ENCODE measurements at regions not wholly inside any gene's neighbourhood (a gene's known extent, or its start where the extent isn't known, plus 50 kb on each side); places are given as distances from the start of the nearest gene placed in this dataset.
"Not testable (repeated sequence)": the region's sequence is repeated elsewhere in the genome, so short reads cannot be mapped to it uniquely, and the experiment has no call there.

DNA sequence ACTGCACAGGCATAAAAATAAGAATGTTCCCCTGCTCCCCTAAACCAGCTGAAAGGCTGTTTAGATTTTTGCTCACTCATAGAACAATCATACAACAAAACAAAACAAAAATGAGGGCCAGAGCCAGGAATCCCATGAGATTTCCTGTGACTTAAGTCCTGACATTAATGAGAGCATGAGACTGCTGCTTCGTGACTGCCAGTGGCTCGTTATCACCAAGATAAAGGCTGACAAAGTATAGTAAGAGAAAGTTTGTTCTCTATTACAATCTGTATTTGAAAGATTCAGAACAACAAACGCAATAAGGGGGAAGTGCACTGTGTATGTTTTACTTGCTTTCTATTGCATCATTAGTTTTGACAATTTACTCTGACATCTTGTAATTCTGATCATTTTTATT is 837.1 kb upstream of the C9orf72 start:
- DNase-seq (ENCODE audit: low read depth in 4 of 4, low spot score in 3 of 4), result no peak

DNA sequence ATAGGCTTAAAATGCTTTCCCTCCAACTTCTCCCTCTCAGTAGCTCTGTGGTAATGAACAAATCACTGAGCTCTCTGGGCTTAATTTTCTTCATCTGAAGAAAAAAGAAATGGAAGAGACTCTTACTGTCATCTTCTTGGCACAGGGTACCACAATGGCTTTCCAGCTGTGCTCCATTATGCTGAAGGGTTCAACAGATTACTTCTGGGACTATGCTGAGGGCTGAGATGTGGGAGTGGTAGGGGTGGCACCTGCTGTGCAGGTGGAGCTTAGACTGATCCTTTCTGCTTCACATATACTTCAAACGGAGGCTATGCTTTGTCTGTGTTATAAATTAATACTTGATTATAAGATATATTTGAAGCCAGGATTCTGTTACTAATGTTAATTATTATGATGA is 840.2 kb upstream of the C9orf72 start:
- DNase-seq (ENCODE audit: low read depth in 4 of 4, low spot score in 3 of 4), result no peak

DNA sequence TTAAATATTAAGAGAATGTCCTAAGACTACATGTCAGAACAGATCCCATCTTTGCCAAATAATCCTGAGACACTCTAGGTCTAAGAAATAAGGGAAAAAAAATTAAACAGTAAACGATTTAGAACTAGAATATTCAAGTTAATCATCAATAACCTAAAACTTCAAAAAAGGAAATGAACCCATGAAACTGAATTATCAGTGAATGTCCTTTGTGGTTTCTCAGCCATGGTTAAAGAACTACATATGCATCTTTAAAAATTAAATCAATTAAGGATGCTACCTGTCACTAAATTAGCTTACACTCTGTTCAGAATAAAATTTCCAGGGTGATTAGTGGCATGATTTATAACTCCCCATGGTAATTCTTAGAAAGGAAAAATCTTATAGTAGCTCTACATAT is 850.0 kb upstream of the C9orf72 start:
- no peak for DNase-seq (ENCODE audit: low read depth in 4 of 4, low spot score in 3 of 4)

DNA sequence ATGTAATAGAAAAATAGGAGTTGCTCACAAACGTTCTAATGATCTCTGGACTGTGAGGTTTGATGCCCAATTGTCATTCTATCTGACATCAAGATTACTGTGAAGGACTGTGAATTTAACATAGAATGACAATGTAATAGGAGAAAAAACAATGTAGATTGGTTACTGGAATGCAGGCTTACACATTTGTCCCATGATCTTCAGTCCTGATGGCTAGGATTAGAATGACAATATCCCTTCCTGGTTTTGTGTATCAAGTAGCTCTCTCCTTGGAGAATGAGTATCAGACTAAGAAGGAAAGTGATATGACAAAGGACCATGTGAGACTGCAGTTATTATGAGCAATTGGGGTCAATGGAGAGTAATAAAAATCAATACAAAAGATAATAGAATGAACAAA is 862.2 kb upstream of the C9orf72 start:
- DNase-seq (ENCODE audit: low read depth in 4 of 4, low spot score in 3 of 4), result no peak

DNA sequence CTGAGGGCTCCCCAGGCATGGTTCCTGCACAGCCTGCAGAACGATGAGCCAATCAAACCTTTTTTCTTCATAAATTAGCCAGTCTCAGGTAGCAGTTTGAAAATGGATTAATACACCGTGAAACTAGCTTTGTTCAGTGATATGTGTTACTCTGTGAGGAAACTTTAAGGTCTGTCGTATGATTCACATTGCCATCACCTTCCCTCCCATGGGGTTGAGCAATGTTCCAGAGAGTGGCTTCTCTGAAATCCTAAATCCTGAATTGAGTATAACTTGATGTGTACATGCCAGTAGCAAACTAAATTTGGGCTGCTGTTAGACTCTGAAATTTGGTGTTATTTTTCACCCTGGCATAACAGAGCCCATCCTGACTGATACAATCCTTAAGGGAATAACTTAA is 866.4 kb upstream of the C9orf72 start:
- no peak for DNase-seq (ENCODE audit: low read depth in 4 of 4, low spot score in 3 of 4)

DNA sequence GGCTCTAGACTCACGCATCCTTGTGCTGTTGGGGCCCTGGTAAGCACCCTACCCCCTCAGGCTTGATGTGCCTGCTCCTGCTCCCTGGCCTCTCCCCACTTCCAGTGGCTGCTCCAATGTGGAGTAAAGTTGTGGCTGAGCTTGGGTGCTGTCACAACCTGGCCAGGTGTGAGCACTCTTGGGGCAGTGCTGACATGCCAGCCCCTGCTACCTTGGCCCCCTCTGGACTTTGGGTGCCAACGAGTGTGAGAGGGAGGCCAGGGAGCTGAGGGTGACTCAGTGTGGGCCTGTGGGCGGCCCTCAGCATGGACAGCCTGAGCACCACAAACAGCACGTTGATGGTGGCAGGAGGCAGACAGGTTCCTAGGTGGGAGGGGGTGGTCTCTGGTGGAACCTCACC is 870.2 kb upstream of the C9orf72 start:
- no peak for DNase-seq (ENCODE audit: low read depth in 4 of 4, low spot score in 3 of 4)

DNA sequence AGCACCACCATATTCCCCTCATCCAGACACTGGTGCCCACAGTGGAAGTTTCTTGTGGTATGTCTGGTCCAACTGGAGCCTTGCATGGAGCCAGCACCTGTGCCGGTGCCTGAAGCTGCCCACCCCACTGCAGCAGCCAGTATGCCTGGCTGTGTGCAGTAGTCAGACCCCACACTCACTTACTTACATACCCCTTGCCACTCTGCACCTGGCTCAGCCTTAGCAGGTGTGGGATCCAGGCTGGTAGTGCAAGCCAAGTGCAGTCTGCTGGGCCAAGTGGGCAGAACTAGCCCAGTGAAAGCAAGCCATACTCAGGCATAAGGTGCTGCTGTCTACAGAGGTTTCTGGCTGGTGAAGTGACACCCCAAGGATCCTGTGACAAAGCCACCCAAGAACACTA is 871.4 kb upstream of the C9orf72 start:
- no peak for DNase-seq (ENCODE audit: low read depth in 4 of 4, low spot score in 3 of 4)

DNA sequence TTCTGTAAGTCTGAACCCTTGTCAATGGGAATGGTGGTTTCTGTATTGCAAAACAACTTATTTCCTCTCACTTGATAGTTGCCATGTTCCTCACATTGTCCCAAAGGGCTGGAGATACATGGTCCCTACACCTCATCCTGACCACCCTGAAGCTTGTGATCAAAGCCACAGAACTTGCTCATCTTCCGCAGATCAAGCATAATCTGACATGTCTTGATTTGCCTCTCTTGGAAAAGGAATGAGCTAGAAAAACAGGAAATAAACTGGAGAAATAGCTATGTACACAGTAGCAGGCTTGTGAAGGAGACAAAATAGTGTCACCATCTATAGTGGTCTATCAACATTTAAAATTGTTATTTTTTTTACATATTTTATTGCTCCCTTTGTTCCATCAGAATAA is 871.9 kb upstream of the C9orf72 start:
- no peak for DNase-seq (ENCODE audit: low read depth in 4 of 4, low spot score in 3 of 4)

DNA sequence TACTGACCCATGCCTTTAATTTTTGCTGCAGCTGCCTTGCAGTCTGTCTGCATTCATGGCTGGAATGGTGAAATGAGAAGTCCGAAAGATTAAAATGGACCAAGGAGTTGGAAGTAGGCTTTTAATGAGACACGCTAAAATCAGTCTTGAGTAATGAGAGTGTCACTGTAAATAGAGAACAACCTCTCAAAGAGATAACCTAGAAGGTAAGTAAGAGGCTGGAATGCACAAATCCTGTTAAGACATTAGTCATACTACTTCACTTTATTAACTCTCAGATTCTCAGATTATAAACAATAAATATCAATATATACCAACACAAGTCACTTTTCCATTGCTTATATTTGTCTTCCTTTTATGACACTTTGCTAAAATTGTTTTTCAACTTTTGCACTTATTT is 880.6 kb upstream of the C9orf72 start:
- DNase-seq (ENCODE audit: low read depth in 4 of 4, low spot score in 3 of 4), result no peak

DNA sequence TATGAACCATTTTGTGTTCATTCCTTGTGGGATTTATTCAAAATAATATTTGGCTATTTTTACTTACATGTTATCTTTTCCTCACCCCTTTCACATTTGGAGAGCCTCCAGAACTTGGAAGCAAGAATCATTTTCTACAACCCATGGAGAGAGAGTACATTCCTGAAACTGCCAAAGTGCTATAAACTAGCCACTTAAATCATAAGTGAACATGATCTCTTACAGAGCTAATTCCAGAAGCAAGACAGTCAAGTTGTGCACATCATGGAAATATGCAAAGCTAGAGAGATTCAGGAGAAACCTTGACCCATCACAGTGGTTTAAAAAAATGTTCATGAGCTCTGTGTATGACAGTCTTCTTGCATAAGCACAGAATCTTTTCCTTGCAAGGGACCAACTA is 883.6 kb upstream of the C9orf72 start:
- DNase-seq (ENCODE audit: low read depth in 4 of 4, low spot score in 3 of 4), result no peak

DNA sequence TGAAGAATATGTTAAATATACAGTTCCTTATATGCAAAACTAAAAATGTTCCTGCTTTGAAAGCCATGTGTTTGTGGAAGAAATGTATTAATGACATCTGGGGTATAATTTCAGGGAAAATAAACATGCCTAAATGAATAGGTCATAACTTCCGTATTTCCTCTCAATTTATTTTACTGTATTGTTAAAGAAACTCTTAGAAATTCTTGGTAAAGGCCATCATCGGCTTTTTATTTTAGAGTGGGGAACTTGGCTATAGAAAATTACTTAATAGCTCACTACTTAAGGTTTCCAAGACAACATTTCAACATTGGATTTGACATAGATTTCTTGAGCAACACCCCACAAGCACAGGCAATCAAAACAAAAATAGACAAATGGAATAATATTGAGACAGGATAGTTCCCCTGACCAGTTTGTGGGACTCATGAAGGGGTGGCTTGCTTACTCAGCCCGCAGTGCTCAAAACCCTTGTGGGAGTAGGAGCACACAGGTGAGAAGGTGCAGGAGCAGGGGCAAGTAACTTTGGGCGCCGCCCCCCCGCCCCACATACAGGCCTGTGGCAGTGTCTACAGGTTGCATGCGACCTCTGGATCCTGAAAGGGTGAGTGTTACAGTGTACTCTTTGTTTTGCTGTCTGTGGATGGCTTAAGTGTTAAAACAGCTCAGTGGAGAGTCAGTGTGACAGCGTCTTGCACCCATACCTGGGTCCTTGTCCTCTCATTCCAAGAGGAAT is 891.4 kb upstream of the C9orf72 start:
- no peak for DNase-seq (ENCODE audit: low read depth in 4 of 4, low spot score in 3 of 4)

DNA sequence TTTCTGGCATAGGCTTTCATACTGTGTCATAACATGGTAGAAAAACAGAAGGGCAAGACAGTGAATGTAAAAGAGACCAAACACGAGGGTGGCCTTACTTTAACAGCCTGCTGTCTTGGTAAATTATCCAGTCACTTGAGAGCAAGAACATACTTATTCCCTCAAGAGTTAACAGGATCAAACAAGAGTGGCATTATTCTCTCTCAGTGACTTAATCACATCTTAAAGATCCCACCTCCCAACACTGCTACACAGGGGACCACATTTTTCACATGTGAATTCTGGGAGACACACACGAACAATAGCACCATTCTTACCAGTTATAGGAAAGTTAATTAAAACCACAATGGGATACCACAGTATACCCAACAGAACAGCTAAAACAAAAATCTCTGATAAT is 898.0 kb upstream of the C9orf72 start:
- no peak for DNase-seq (ENCODE audit: low read depth in 4 of 4, low spot score in 3 of 4)

DNA sequence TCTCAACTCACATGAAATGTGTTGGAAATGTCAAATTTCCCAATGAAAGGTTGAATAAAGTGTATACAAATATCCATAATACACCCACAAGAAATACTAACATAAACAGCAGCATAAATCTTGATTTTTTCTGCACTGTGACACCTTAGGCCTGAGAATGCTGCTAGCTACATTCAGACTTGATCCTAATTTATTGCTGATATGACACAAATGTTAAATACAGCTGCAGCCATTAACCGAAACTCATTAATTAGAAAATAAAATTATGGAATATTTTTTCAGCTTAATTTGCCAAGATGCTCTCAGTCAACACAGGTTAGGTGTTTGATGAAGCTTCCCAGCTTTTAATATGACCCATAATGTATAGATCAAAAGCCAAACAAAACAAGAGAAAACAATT is 914.3 kb upstream of the C9orf72 start:
- DNase-seq (ENCODE audit: low read depth in 4 of 4, low spot score in 3 of 4), result no peak

DNA sequence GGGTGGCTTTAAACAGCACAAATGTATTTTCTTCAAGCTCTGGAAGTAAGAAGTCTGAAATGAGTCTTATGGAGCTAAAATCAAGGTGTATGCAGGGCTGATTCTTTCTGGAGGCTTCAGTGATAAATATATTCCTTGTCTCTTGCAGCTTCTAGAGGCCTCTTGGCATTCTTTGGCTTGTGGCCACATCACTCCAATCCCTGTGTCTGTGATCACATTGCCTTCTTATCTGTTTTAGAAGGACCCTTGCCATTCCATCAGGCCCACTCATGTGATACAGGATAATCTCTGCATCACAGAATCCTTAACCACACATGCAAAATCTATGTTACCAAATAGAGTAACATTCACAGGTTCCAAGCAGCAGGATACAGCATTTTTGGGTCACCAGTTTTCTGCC is 917.8 kb upstream of the C9orf72 start:
- DNase-seq (ENCODE audit: low read depth in 4 of 4, low spot score in 3 of 4), result no peak

DNA sequence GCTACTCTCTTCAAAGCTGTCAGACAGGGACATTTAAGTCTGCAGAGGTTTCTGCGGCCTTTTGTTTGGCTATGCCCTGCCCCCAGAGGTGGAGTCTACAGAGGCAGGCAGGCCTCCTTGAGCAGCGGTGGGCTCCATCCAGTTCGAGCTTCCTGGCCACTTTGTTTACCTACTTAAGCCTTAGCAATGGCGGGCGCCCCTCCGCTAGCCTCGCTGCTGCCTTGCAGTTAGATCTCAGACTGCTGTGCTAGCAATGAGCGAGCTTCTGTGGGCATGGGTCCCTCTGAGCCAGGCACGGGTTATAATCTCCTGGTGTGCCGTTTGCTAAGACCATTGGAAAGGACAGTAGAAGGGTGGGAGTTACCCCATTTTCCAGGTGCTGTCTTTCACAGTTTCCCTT is 924.9 kb upstream of the C9orf72 start:
- DNase-seq (ENCODE audit: low read depth in 4 of 4, low spot score in 3 of 4), result not testable (repeated sequence)

DNA sequence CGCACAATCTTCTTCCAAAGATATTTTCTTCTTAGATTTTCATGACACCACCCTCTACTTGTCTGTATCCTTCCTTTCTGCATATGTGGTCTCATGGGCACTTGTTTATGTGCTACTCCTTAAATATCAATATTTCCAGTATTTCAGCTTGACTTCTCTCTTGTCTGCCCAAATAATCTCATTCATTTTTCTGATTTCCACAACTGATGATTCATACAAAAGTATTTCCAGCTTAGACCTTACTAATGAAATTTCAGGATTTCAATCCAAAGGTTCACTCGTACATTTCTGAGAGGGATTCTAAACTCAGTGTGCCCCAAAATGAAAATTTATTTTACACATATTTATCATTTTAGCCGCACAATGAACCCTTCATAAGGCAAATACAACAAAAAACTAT is 928.9 kb upstream of the C9orf72 start:
- no peak for DNase-seq (ENCODE audit: low read depth in 4 of 4, low spot score in 3 of 4)

DNA sequence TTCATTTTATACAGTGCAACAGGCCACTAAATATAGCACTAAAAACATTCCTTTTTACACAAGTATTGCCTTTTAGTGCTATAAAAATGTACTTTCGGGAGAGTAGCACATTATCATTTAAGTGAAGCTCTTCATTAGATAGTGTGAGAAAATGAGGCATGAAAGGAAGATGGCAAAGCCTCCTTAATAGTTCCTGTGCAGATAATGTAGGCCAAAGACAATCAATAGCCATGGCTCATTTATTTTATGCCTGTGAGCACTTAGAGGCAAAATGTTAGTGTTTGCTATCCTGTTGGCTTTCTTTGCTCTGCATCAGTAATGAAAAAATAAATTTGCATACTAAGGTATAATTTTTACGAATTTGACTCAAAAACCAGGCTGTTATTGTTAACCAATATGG is 929.5 kb upstream of the C9orf72 start:
- DNase-seq (ENCODE audit: low read depth in 4 of 4, low spot score in 3 of 4), result no peak

DNA sequence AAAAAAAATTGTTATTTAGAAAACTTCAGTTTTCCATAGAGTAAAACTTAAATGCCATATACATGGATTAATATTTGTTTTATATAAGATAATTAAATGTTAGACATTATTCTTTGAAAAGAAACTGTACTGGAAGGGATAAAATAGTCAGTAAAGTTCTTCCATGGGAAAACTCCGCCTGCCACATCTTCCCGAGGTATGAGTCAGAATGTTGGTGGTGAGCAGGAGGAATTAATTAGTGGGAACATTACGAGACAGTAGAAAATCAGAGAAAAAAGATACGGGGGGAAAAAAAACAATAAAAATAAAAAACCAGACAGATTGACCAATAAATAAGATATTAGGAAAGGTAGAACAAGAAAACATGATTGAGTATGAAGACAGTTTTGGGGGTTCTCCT is 930.3 kb upstream of the C9orf72 start:
- no peak for DNase-seq (ENCODE audit: low read depth in 4 of 4, low spot score in 3 of 4)

DNA sequence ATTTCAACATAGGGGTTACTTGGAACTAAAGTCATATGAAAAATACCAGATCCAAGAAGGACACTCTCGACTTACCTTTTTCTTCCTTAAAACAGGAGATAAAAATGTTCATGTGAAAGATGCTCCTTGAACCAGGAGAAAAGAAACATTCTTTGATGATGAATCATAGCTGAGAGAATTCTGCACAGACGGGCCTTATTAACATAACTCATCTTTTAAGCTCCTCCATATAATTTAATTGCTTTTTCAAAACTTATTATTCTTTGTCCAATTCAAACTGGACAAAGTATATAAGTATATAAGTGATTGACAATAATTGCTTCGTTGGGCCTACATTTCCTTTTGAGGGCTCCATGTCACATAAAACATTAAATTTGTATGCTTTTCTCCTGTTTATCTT is 945.2 kb upstream of the C9orf72 start:
- DNase-seq (ENCODE audit: low read depth in 4 of 4, low spot score in 3 of 4), result no peak

DNA sequence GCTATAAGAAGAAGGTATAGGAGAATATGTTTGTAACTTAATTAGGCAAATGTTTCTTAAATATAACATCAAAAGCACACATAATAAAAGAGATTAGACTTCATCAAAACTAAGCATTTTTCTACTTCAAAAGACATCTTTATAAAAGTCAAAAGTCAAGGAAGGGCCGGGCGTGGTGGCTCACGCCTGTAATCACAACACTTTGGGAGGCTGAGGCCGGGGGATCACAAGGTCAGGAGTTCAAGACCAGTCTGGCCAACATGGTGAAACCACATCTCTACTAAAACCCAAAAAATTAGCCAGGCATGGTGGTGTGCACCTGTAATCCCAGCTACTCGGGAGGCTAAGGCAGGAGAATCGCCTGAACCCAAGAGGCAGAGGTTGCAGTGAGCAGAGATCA is 951.0 kb upstream of the C9orf72 start:
- DNase-seq (ENCODE audit: low read depth in 4 of 4, low spot score in 3 of 4), result not testable (repeated sequence)

DNA sequence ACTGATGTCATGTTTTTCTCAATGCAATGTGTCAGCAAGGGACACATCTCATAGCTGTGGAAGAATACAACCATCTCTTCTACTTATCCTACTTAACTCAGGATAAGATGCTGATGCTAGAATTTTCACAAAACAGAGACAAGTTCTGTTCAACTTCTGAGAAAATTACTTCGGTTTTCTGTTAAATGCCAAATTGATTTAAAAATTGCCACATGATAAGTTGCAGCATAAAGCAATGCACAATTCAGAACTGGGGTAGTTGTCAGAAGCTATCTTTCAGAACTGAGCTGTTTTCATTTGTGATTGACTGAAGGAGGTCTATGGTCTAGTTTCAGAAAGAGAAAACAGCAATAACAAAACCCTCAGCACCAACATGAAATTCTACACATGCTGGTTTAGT is 954.8 kb upstream of the C9orf72 start:
- no peak for DNase-seq (ENCODE audit: low read depth in 4 of 4, low spot score in 3 of 4)

DNA sequence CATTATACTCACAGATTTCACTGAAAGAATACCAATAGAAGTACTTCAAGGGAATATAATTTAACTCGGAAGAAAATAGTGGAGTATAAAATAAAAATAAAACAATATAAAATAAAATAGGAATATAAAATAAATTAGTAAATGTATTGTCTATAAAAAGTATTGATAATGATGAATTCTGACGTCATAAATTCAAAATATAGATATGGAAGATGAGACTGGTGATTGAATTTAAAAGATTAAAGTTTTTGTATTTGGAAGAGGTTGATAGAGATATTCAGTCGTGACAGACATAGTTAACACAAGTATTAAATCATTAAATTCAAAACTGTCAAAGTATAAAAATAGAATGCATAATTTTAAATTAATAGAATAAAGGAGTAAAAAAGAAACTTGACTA is 964.9 kb upstream of the C9orf72 start:
- DNase-seq (ENCODE audit: low read depth in 4 of 4, low spot score in 3 of 4), result no peak

DNA sequence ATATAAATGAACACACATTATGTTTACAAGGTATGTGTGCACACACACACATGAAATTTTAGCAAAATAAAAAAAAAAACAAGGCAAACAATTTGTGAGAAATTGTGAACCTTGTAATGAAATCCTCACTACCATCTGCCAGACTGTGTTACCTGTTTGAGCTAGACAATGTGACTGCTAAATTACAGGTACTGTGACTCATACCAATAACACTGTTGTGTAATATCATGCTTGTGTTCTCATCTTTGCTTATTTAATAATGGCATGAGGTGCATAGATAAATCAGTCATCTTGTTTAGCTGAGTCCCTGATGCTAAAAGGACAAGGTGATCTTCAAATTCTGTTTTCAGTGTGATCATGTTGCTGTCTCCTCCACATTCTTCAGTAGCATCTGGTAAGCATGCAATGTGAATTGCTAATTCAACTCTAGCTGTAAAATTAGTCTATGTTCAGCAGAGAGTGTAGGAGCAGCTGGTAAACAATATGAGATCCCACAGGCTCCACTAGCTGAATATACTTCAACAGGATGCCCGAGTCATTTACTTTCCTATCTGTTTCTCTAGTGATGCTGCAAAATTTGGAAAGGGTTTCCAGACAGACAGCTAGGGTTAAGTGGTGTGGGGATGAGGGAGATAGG is 966.3 kb upstream of the C9orf72 start:
- DNase-seq (ENCODE audit: low read depth in 4 of 4, low spot score in 3 of 4), result no peak

All from right renal pelvis (tissue), 4 donors.